ENCODE measurements at regions not wholly inside any gene's neighbourhood (a gene's known extent, or its start where the extent isn't known, plus 50 kb on each side); places are given as distances from the start of the nearest gene placed in this dataset.

DNA sequence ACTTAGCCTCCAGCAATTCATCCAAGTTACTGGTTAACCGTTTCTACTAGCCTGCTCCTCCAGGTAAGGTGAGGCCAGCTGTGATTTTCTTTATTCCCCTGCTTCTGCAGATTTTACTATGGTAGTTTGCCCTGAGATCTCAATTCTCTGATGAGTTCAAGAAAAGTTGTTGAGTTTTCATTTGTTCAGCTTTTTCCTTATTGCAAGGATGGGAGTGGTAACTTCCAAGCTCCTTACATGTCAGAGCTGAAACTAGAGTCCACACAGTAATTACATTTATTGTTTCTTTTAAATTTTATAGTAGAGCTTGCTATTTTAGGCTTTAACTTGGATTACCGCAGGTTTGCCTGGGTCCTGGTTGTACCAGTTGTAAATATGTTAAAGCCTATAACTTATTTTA, 76.9 kb upstream of the ZRANB2 start:
- DNase-seq: no peak
- Histone ChIP-seq H3K4me3 (ENCODE audit: low read depth, low read length) (no peak overlapping the region), H3K27ac (no peak overlapping the region), H3K36me3 (no peaks in the 10 kb centered on the region), H3K9me3 (ENCODE audit: severe bottlenecking) (no peaks in the 10 kb centered on the region), H3K27me3 (ENCODE audit: insufficient read depth, low read depth, severe bottlenecking) (no peaks in the 10 kb centered on the region)
- TF ChIP-seq CTCF (IDR thresholded peaks at IDR 0.05; ENCODE audit: low read depth, low read length): no peak

- no peak overlapping the region for H3K27ac ChIP-seq
- no peak for TF ChIP-seq CTCF (IDR thresholded peaks at IDR 0.05; ENCODE audit: low read depth, low read length)
- no peak overlapping the region for H3K4me3 ChIP-seq (ENCODE audit: low read depth, low read length)
- no peaks in the 10 kb centered on the region for H3K36me3 ChIP-seq
- no peak for DNase-seq
- no peaks in the 10 kb centered on the region for H3K9me3 ChIP-seq (ENCODE audit: severe bottlenecking)
- no peaks in the 10 kb centered on the region for H3K27me3 ChIP-seq (ENCODE audit: insufficient read depth, low read depth, severe bottlenecking)
These were observed 76.3 kb upstream of the ZRANB2 start for GRCh38 chr1:71157151-71157550.

DNA sequence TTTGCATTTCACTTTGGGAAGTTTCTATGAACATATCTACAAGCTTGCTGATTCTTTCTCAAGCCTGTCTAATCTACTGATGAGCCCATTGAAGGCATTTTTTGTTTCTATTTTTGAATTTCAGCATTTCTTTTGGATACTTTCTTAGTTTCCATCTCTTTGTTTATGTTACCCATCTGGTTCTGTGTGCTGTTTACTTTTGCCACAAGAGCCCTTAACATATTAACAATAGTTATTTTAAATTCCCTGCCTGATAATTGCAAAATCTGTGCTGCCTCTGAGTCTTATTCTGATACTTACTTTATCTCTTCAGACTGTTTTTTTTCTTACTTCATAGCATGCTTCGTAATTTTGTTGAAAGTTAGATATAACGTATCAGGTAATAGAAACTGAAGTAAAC, 75.8 kb upstream of the ZRANB2 start:
- Histone ChIP-seq H3K36me3 (no peaks in the 10 kb centered on the region), H3K9me3 (ENCODE audit: severe bottlenecking) (no peaks in the 10 kb centered on the region), H3K27me3 (ENCODE audit: insufficient read depth, low read depth, severe bottlenecking) (no peaks in the 10 kb centered on the region), H3K27ac (no peak overlapping the region), H3K4me3 (ENCODE audit: low read depth, low read length) (no peak overlapping the region)
- no peak for TF ChIP-seq CTCF (IDR thresholded peaks at IDR 0.05; ENCODE audit: low read depth, low read length)
- DNase-seq: no peak

DNA sequence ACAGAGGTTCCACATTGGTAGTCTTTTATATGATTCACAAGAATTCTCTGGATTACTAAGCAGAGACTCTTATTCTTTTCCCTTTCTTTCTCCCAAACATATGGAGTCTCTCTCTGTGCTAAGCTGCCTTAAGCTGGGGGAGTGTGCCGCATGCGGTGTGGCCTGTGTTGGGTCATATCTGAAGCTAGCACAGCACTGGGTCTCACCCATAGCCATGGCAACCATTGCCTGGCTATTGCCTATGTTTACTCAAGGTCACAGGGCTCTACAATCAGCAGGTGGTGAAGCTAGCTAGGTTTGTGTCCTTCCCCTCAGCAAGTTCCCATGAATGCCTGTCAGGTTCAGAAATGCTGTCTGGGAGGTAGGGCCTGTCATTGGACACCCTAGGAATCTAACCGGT, 73.6 kb upstream of the ZRANB2 start:
- no peak overlapping the region for H3K4me3 ChIP-seq (ENCODE audit: low read depth, low read length)
- H3K27me3 ChIP-seq (ENCODE audit: insufficient read depth, low read depth, severe bottlenecking): no peaks in the 10 kb centered on the region
- TF ChIP-seq CTCF (IDR thresholded peaks at IDR 0.05; ENCODE audit: low read depth, low read length): no peak
- H3K9me3 ChIP-seq (ENCODE audit: severe bottlenecking): no peaks in the 10 kb centered on the region
- DNase-seq: peak; percentile 17
- no peak overlapping the region for H3K27ac ChIP-seq
- H3K36me3 ChIP-seq: no peaks in the 10 kb centered on the region

DNA sequence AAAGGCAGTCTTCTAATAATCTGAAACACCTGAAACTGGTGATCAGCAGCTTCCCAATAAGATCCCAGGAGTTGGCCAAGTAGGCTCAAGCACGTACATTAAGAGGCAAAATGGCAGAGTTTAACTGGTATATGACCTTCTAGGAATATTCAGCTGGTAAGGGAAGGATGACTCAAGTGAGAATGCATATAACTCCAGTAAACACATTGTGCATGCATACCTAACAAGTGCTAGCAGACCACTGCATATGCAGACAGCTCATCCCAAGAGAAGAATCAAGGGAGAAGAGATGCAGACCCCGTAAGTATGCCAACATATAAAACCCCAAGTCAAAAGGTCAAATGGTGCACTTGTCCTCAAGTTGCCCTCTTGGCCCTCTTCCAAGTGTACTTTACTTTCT, 73.0 kb upstream of the ZRANB2 start:
- no peaks in the 10 kb centered on the region for H3K27me3 ChIP-seq (ENCODE audit: insufficient read depth, low read depth, severe bottlenecking)
- no peak overlapping the region for H3K4me3 ChIP-seq (ENCODE audit: low read depth, low read length)
- no peaks in the 10 kb centered on the region for H3K36me3 ChIP-seq
- DNase-seq: no peak
- no peak overlapping the region for H3K27ac ChIP-seq
- TF ChIP-seq CTCF (IDR thresholded peaks at IDR 0.05; ENCODE audit: low read depth, low read length): no peak
- no peaks in the 10 kb centered on the region for H3K9me3 ChIP-seq (ENCODE audit: severe bottlenecking)

- Histone ChIP-seq H3K27me3 (ENCODE audit: insufficient read depth, low read depth, severe bottlenecking) (no peaks in the 10 kb centered on the region), H3K9me3 (ENCODE audit: severe bottlenecking) (no peaks in the 10 kb centered on the region), H3K36me3 (no peaks in the 10 kb centered on the region), H3K27ac (no peak overlapping the region), H3K4me3 (ENCODE audit: low read depth, low read length) (no peak overlapping the region)
- no peak for TF ChIP-seq CTCF (IDR thresholded peaks at IDR 0.05; ENCODE audit: low read depth, low read length)
- no peak for DNase-seq
These were observed 67.0 kb upstream of the ZRANB2 start for GRCh38 chr1:71147637-71148360.

All from WERI-Rb-1 (cell line).